22Rv1 (cell line): ENCODE measurements at regions not wholly inside any gene's neighbourhood (a gene's known extent, or its start where the extent isn't known, plus 50 kb on each side); places are given as distances from the start of the nearest gene placed in this dataset.

Source experiments
- H3K27ac ChIP-seq: fragments of 450-650 bp; 2 replicates; pipeline ENCODE4 v1.5.1; 2017
- CTCF ChIP-seq: fragments of 450-650 bp; IDR thresholded peaks from 2 replicates; pipeline ENCODE4 v1.5.1; 2017; ENCODE audit warnings: mild to moderate bottlenecking
- ZFX ChIP-seq: fragments of 450-650 bp; IDR thresholded peaks from 2 replicates; pipeline ENCODE4 v1.6.1; 2017; ENCODE audit warnings: antibody characterized with exemption, borderline replicate concordance

GRCh38 chr1:214715126-214715525, 112.1 kb downstream of the CENPF start:
- TF ChIP-seq ZFX (no peak), CTCF (no peak)
- no peak overlapping the region for H3K27ac ChIP-seq

- TF ChIP-seq CTCF (no peak), ZFX (no peak)
- H3K27ac ChIP-seq: no peak overlapping the region
Measured at GRCh38 chr1:214717351-214717750, 114.4 kb downstream of the CENPF start.

GRCh38 chr1:214718724-214719123, 115.7 kb downstream of the CENPF start:
- TF ChIP-seq ZFX (no peak), CTCF (no peak)
- H3K27ac ChIP-seq: no peak overlapping the region

- no peak overlapping the region for H3K27ac ChIP-seq
- TF ChIP-seq CTCF: no peak
- no peak for TF ChIP-seq ZFX
Measured at GRCh38 chr1:214719207-214719606, 116.2 kb downstream of the CENPF start.

GRCh38 chr1:214720561-214720960, 117.6 kb downstream of the CENPF start:
- no peak overlapping the region for H3K27ac ChIP-seq
- TF ChIP-seq CTCF (no peak), ZFX (no peak)

- TF ChIP-seq CTCF (no peak), ZFX (no peak)
- no peak overlapping the region for H3K27ac ChIP-seq
Measured at GRCh38 chr1:214727274-214727673, 124.3 kb downstream of the CENPF start.

- no peak for TF ChIP-seq CTCF
- no peak for TF ChIP-seq ZFX
Measured at GRCh38 chr1:214739621-214740238, 136.7 kb downstream of the CENPF start.

More at GRCh38 chr1:214739621-214740238, 136.7 kb downstream of the CENPF start:
- no peak overlapping the region for H3K27ac ChIP-seq
